SK-N-SH (cell line): ENCODE measurements at regions not wholly inside any gene's neighbourhood (a gene's known extent, or its start where the extent isn't known, plus 50 kb on each side); places are given as distances from the start of the nearest gene placed in this dataset.

ENCODE experiments used
- CTCF ChIA-PET: fragments of 300-600, 350-600 bp; formaldehyde crosslinking; extraction: SDS; loops from one replicate; lab custom pipeline; 2021; lab: Yijun Ruan, JAX
- POLR2A ChIA-PET: fragments of 350-600 bp; sonication (Branson Sonifier 250); formaldehyde crosslinking; extraction: SDS; loops from one replicate; lab custom pipeline; 2020; ENCODE audit warnings: antibody characterized with exemption, inconsistent platforms; lab: Yijun Ruan, JAX
- DNase-seq: peaks from one replicate; pipeline ENCODE4 v3.0.0; 2012
- H2AFZ ChIP-seq: fragments of 200-600 bp; sonication (generic); 2 replicates; pipeline ENCODE4 v1.8.1; 2016; ENCODE audit warnings: antibody characterized with exemption, mild to moderate bottlenecking, low read depth
- H3F3A ChIP-seq: fragments of 200-600 bp; sonication (generic); replicated peaks from 2 replicates; pipeline ENCODE3; 2016; ENCODE audit warnings: antibody characterized with exemption, mild to moderate bottlenecking; ENCODE audit not compliant: insufficient read depth
- H3K27ac ChIP-seq, 2 experiments: fragments of 200-500 bp in 1 of 2; fragments of 200-600 bp in 1 of 2; sonication (Bioruptor generic) in 1 of 2; sonication (generic), shearing (Covaris generic) in 1 of 2; 2 replicates each; pipeline versions ENCODE4 v1.5.1 to v1.6.1; 2014 to 2016; ENCODE audit warnings: low read depth in 2 of 2, inconsistent platforms in 1 of 2, low read length in 1 of 2, mild to moderate bottlenecking in 1 of 2, mixed read lengths in 1 of 2
- H3K27me3 ChIP-seq: fragments of 200-600 bp; sonication (generic), shearing (Covaris generic); 2 replicates; pipeline ENCODE4 v1.6.1; 2016; ENCODE audit warnings: mixed run types; ENCODE audit not compliant: insufficient read depth
- H3K36me3 ChIP-seq, 2 experiments: fragments of 200-500 bp in 1 of 2; fragments of 200-600 bp in 1 of 2; sonication (Bioruptor generic) in 1 of 2; sonication (generic) in 1 of 2; replicated peaks in 1 of 2; 2 replicates each; pipeline versions ENCODE3 to v1.5.1; 2014 to 2016; ENCODE audit warnings: low read length in 1 of 2, mild to moderate bottlenecking in 1 of 2; ENCODE audit not compliant: insufficient read depth in 2 of 2, control insufficient read depth in 1 of 2
- H3K4me1 ChIP-seq, 2 experiments: fragments of 200-500 bp in 1 of 2; fragments of 200-600 bp in 1 of 2; sonication (Bioruptor generic) in 1 of 2; sonication (generic), shearing (Covaris generic) in 1 of 2; 2 replicates each; pipeline versions ENCODE4 v1.5.1 to v1.6.1; 2014 to 2016; ENCODE audit warnings: low read depth in 1 of 2, low read length in 1 of 2, mixed run types in 1 of 2; ENCODE audit not compliant: insufficient read depth in 2 of 2, control insufficient read depth in 1 of 2
- H3K4me2 ChIP-seq: fragments of 200-600 bp; sonication (generic), shearing (Covaris generic); 2 replicates; pipeline ENCODE4 v1.6.1; 2017; ENCODE audit warnings: mixed run types
- H3K4me3 ChIP-seq, 2 experiments: fragments of 200-500 bp in 1 of 2; fragments of 200-600 bp in 1 of 2; sonication (Bioruptor generic) in 1 of 2; sonication (generic), shearing (Covaris generic) in 1 of 2; 2 replicates each; pipeline versions ENCODE4 v1.5.1 to v1.8.1; 2014 to 2016; ENCODE audit warnings: low read depth in 2 of 2, inconsistent platforms in 1 of 2, low read length in 1 of 2, mild to moderate bottlenecking in 1 of 2, mixed read lengths in 1 of 2, moderate library complexity in 1 of 2
- H3K79me2 ChIP-seq: fragments of 200-600 bp; sonication (generic); 2 replicates; pipeline ENCODE4 v1.8.1; 2017; ENCODE audit warnings: mild to moderate bottlenecking; ENCODE audit not compliant: insufficient read depth
- H3K9ac ChIP-seq: fragments of 200-600 bp; sonication (generic); 2 replicates; pipeline ENCODE4 v1.6.1; 2017; ENCODE audit warnings: mixed run types
- H3K9me2 ChIP-seq: fragments of 200-600 bp; sonication (generic); 2 replicates; pipeline ENCODE4 v1.6.1; 2017; ENCODE audit warnings: mixed run types
- H3K9me3 ChIP-seq: fragments of 200-600 bp; sonication (generic); 2 replicates; pipeline ENCODE4 v1.6.1; 2017; ENCODE audit warnings: mixed run types, mild to moderate bottlenecking, moderate library complexity
- H4K20me1 ChIP-seq: fragments of 200-600 bp; sonication (generic); 2 replicates; pipeline ENCODE4 v1.6.1; 2017; ENCODE audit warnings: mild to moderate bottlenecking, mixed run types; ENCODE audit not compliant: insufficient read depth
- ELF1 ChIP-seq: IDR thresholded peaks from 2 replicates; pipeline ENCODE4 v1.4.0; 2012
- EP300 ChIP-seq, 2 experiments: IDR thresholded peaks; 2 replicates each; pipeline versions ENCODE4 v1.4.0 to v1.6.1; 2012; ENCODE audit warnings: borderline replicate concordance in 1 of 2, low read depth in 1 of 2, low read length in 1 of 2
- FOXJ3 ChIP-seq: sonication (generic); formaldehyde crosslinking; IDR thresholded peaks from 2 replicates; pipeline ENCODE4 v1.5.1; 2020; ENCODE audit warnings: mild to moderate bottlenecking, missing genetic modification reagents
- RAD21 ChIP-seq: IDR thresholded peaks from 2 replicates; pipeline ENCODE4 v1.6.1; 2012; ENCODE audit warnings: mild to moderate bottlenecking, low read length
- RFX5 ChIP-seq: IDR thresholded peaks from 2 replicates; pipeline ENCODE4 v1.6.1; 2012; ENCODE audit warnings: mild to moderate bottlenecking, improper control_type of control experiment, low read length
- RXRA ChIP-seq: IDR thresholded peaks from 2 replicates; pipeline ENCODE4 v1.4.0; 2012; ENCODE audit warnings: low read depth, mild to moderate bottlenecking, borderline replicate concordance
- SMC3 ChIP-seq: IDR thresholded peaks from 2 replicates; pipeline ENCODE4 v1.6.1; 2012; ENCODE audit warnings: low read depth, low read length, improper control_type of control experiment
- TCF12 ChIP-seq: IDR thresholded peaks from 2 replicates; pipeline ENCODE4 v1.4.0; 2012
- WGBS: methylation state at CpG from one replicate; pipeline ENCODE4 v1.1.6; 2017; ENCODE audit warnings: low lambda C conversion rate; 5-methylcytosine and 5-hydroxymethylcytosine counted together
- TF ChIP-seq, protein P1 (sequence below): IDR thresholded peaks from 2 replicates; pipeline ENCODE4 v1.4.0; 2012; ENCODE audit warnings: low read depth, borderline replicate concordance
- TF ChIP-seq, protein P2 (sequence below): fragments of 150-350 bp; IDR thresholded peaks from 2 replicates; pipeline ENCODE4 v1.6.1; 2017; ENCODE audit warnings: antibody characterized with exemption, low read length, low read depth, borderline replicate concordance
- TF ChIP-seq, protein P3 (sequence below): fragments of 150-350 bp; IDR thresholded peaks from 2 replicates; pipeline ENCODE4 v1.6.1; 2016; ENCODE audit warnings: mild to moderate bottlenecking, low read depth, low read length

DNA sequence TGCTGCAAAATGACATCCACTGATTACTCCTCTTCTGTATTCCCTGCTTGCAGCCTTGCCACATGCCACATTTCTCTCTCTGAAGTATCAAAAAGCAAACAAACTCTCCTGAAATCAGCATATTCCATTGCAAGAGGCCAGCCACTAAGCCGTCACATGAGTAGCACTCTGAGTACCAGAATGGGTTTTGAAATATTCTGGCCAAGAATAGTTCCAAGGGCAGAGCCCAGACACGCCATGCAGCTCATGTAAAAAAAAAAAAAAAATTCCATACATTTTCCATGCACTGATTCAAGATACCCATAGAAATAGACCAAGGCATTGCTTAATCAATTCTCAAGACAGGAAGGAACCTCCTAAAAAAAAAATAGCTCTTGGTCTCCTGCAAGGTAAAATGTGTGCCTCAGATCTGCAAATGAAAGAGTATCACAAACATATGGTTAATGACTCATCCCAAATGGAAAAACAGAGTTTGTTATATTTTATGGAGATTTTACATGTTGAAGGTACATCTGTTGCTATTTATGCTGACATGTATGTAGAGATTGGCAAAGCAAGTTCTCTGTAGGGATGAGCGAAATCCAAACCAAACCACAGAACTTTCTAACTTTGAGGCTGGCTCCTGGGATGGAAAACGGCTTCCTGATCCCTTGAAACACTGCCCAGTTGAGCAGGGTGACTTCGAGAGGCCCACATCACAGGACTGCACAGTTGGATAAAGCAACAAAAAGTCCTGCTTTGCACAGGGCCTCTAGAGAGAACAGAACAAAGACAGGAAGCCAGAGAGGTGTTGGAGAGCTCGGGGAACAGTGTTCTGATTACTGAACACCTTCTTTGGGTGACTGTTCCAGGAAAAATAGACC lies 346.2 kb downstream of the ZNF521 start:
- H3K27ac ChIP-seq = no peak overlapping the region
- no peak for DNase-seq
- POLR2A ChIA-PET = no interaction called here
- no peaks in the 10 kb centered on the region for H3K9me2 ChIP-seq
- no peak overlapping the region for H2AFZ ChIP-seq
- TF ChIP-seq EP300 (IDR thresholded peaks at IDR 0.05; ENCODE audit: borderline replicate concordance in 1 of 2, low read depth in 1 of 2, low read length in 1 of 2) (no peak), TCF12 (0 out of 2 replicates have a peak, but pooled peaks have one; percentile 6)
- TF ChIP-seq, protein P1, sequence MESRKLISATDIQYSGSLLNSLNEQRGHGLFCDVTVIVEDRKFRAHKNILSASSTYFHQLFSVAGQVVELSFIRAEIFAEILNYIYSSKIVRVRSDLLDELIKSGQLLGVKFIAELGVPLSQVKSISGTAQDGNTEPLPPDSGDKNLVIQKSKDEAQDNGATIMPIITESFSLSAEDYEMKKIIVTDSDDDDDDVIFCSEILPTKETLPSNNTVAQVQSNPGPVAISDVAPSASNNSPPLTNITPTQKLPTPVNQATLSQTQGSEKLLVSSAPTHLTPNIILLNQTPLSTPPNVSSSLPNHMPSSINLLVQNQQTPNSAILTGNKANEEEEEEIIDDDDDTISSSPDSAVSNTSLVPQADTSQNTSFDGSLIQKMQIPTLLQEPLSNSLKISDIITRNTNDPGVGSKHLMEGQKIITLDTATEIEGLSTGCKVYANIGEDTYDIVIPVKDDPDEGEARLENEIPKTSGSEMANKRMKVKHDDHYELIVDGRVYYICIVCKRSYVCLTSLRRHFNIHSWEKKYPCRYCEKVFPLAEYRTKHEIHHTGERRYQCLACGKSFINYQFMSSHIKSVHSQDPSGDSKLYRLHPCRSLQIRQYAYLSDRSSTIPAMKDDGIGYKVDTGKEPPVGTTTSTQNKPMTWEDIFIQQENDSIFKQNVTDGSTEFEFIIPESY = no peak
- TF ChIP-seq, protein P2, sequence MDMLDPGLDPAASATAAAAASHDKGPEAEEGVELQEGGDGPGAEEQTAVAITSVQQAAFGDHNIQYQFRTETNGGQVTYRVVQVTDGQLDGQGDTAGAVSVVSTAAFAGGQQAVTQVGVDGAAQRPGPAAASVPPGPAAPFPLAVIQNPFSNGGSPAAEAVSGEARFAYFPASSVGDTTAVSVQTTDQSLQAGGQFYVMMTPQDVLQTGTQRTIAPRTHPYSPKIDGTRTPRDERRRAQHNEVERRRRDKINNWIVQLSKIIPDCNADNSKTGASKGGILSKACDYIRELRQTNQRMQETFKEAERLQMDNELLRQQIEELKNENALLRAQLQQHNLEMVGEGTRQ = no peak
- TF ChIP-seq, protein P3, sequence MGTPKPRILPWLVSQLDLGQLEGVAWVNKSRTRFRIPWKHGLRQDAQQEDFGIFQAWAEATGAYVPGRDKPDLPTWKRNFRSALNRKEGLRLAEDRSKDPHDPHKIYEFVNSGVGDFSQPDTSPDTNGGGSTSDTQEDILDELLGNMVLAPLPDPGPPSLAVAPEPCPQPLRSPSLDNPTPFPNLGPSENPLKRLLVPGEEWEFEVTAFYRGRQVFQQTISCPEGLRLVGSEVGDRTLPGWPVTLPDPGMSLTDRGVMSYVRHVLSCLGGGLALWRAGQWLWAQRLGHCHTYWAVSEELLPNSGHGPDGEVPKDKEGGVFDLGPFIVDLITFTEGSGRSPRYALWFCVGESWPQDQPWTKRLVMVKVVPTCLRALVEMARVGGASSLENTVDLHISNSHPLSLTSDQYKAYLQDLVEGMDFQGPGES = no peak
- TF ChIP-seq, all 33 proteins: peak for 1
- 46% methylated on average over 6 of the region's 6 CpGs for WGBS
- no peaks in the 10 kb centered on the region for H3K36me3 ChIP-seq
- no peaks in the 10 kb centered on the region for H3K79me2 ChIP-seq
- H3K27me3 ChIP-seq = no peaks in the 10 kb centered on the region
- CTCF ChIA-PET = no interaction called here
- no peaks in the 10 kb centered on the region for H3F3A ChIP-seq
- H3K4me1 ChIP-seq = no peaks in the 10 kb centered on the region
- no peaks in the 10 kb centered on the region for H3K9me3 ChIP-seq
- no peak overlapping the region for H3K4me3 ChIP-seq
- no peak overlapping the region for H3K4me2 ChIP-seq
- no peak overlapping the region for H3K9ac ChIP-seq
- no peaks in the 10 kb centered on the region for H4K20me1 ChIP-seq

DNA sequence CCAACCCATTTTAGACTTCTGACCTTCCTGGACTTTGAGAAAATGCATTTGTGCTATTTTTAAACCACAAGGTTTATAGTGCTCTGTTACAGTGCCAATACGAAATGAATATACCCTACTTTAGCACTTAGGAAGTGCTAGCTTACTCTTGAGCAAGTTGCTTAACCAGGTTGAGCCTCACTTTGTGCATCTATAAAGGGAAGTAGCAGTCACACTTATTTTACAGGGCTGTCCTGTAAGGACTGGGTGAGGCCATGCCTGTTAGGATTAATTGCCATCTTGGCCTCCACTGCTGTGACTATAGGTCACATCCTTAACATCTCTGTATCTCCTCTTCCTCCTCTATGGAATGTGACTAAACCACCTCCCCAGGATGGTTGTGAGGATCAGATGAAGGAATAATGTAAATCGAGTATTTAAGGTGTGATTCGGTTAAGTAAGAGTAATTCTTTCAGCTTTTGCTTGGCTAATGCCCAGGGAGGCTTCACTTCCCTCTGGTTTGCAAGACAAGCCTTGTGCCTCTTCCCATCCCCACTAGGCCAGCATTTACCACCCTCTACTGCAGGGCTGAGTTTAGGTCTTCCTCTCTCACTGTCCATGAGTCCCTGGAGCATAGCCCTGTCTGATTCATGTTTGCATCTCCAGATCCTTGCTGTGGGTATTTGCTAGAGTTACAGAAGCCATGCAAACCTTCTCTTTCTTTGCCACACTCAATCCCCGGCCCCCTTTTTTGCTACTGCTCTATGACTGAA lies 341.2 kb downstream of the ZNF521 start:
- Histone ChIP-seq H3K4me2 (no peak overlapping the region), H3K27ac (no peak overlapping the region), H3K4me1 (peaks cover 0 to 3% of the 10 kb centered on the region in 2 experiments; a peak in 1 of 4 replicates), H2AFZ (no peak overlapping the region), H3F3A (no peaks in the 10 kb centered on the region), H3K36me3 (no peaks in the 10 kb centered on the region), H4K20me1 (no peaks in the 10 kb centered on the region), H3K9me2 (no peaks in the 10 kb centered on the region), H3K9me3 (no peaks in the 10 kb centered on the region), H3K4me3 (no peak overlapping the region), H3K9ac (no peak overlapping the region), H3K27me3 (no peaks in the 10 kb centered on the region), H3K79me2 (no peaks in the 10 kb centered on the region)
- TF ChIP-seq ELF1 = no peak
- no peak for TF ChIP-seq RFX5
- TF ChIP-seq RXRA = no peak
- no peak for TF ChIP-seq FOXJ3
- no peak for TF ChIP-seq RAD21
- TF ChIP-seq SMC3 = no peak
- TF ChIP-seq, protein P3 = no peak
- CTCF ChIA-PET = no interaction called here
- POLR2A ChIA-PET = no interaction called here
- WGBS = 38% methylated on average over 4 of the region's 4 CpGs
- no peak for DNase-seq
